Uterus (tissue), 3 donors: ENCODE measurements at regions not wholly inside any gene's neighbourhood (a gene's known extent, or its start where the extent isn't known, plus 50 kb on each side); places are given as distances from the start of the nearest gene placed in this dataset.

ENCODE experiments used
- DNase-seq, 2 donors: peaks; one replicate each; pipeline ENCODE4 v3.0.0-alpha.2; 2019 to 2020
- H3K27ac ChIP-seq, 2 donors: fragments of 200-600 bp; sonication (generic); 1 replicate in 1 of 2; 2 replicates in 1 of 2; pipeline ENCODE4 v1.5.1; 2016 to 2018
- H3K27me3 ChIP-seq, 2 donors: fragments of 200-600 bp; sonication (generic); one replicate each; pipeline ENCODE4 v1.5.1; 2018 to 2019; ENCODE audit warnings: control low read depth in 1 of 2
- H3K36me3 ChIP-seq, 2 donors: fragments of 200-600 bp; sonication (generic); one replicate each; pipeline ENCODE4 v1.5.1; 2019; ENCODE audit warnings: control low read depth in 1 of 2
- H3K4me1 ChIP-seq, 2 donors: fragments of 200-600 bp; sonication (generic); one replicate each; pipeline ENCODE4 v1.5.1; 2018 to 2019; ENCODE audit warnings: control low read depth in 1 of 2
- H3K4me3 ChIP-seq, 2 donors: fragments of 200-600 bp; sonication (generic); 1 replicate in 1 of 2; 2 replicates in 1 of 2; pipeline ENCODE4 v1.5.1; 2018 to 2019; ENCODE audit warnings: mild to moderate bottlenecking in 1 of 2
- H3K9me3 ChIP-seq, 2 donors: fragments of 200-600 bp; sonication (generic); one replicate each; pipeline ENCODE4 v1.5.1; 2019; ENCODE audit warnings: control low read depth in 1 of 2
- POLR2A ChIP-seq, 2 donors: fragments of 450-650 bp; IDR thresholded peaks; one replicate each; pipeline ENCODE4 v1.6.1; 2016; ENCODE audit warnings: antibody characterized with exemption in 2 of 2, mild to moderate bottlenecking in 1 of 2, moderate library complexity in 1 of 2
- intact Hi-C: fragments of 100-400 bp; cut with DNase I; formaldehyde crosslinking; loops from one replicate; pipeline ENCODE4 v1.15.1; 2023; ENCODE audit warnings: low total_unique reads
- TF ChIP-seq, protein P1 (sequence below), 4 experiments: fragments of 200-600 bp in 2 of 4; fragments of 450-650 bp in 2 of 4; sonication (generic) in 2 of 4; IDR thresholded peaks; one replicate each; pipeline ENCODE4 v1.5.1; 2016 to 2019; ENCODE audit warnings: antibody characterized with exemption in 4 of 4, mild to moderate bottlenecking in 2 of 4, moderate library complexity in 1 of 4
- donor health status: DM: yes; HTN: yes; CAD: no.

DNA sequence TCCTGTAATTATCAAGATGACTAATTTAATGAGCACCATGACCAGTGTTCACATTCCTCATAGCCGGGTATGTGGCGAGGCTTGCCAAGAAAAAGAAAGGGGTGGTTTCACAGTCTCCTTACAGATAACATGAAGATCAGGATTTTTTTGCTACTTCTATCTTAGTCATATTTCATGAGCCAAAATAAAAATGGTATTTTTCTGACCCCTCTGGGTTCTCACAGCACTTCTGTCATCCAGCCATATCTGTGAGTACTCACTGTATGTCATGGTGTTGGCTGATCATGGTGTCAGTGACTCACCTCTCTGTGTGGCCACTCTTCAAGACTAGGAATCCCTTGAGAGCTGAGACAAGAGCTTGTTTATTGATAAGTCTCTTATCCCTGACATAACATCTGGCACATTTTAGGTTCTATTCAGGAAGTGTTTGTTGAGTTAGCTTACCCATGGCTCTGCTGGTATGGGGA lies 130.5 kb upstream of the LMCD1 start:
- DNase-seq = no peak
- no peaks in the 10 kb centered on the region for H3K27me3 ChIP-seq
- TF ChIP-seq POLR2A (IDR thresholded peaks at IDR 0.05) = no peak
- TF ChIP-seq, protein P1, sequence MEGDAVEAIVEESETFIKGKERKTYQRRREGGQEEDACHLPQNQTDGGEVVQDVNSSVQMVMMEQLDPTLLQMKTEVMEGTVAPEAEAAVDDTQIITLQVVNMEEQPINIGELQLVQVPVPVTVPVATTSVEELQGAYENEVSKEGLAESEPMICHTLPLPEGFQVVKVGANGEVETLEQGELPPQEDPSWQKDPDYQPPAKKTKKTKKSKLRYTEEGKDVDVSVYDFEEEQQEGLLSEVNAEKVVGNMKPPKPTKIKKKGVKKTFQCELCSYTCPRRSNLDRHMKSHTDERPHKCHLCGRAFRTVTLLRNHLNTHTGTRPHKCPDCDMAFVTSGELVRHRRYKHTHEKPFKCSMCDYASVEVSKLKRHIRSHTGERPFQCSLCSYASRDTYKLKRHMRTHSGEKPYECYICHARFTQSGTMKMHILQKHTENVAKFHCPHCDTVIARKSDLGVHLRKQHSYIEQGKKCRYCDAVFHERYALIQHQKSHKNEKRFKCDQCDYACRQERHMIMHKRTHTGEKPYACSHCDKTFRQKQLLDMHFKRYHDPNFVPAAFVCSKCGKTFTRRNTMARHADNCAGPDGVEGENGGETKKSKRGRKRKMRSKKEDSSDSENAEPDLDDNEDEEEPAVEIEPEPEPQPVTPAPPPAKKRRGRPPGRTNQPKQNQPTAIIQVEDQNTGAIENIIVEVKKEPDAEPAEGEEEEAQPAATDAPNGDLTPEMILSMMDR (IDR thresholded peaks at IDR 0.05) = no peak
- no peaks in the 10 kb centered on the region for H3K4me1 ChIP-seq
- H3K27ac ChIP-seq = no peak overlapping the region
- H3K36me3 ChIP-seq = no peaks in the 10 kb centered on the region
- H3K4me3 ChIP-seq = no peak overlapping the region
- no peaks in the 10 kb centered on the region for H3K9me3 ChIP-seq
- intact Hi-C loops = no loop called here

DNA sequence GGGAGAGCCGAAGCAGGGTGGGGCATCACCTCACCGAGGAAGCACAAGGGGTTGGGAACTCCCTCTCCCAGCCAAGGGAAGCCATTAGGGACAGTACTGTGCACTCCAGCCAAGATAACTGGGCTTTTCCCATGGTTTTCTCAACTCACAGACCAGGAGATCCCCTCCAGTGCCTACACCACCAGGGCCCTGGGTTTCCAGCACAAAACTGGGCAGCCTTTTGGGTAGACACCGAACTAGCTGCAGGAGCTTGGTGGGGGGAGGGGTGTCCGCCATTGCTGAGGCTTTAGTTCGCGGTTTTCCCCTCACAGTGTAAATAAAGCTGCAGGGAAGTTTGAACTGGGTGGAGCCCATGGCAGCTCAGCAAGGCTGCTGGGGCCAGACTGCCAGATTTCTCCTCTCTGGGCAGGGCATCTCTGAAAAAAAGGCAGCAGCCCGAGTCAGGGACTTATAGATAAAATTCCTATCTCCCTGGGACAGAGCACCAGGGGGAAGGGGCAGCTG lies 129.6 kb upstream of the LMCD1 start:
- TF ChIP-seq, protein P1 (IDR thresholded peaks at IDR 0.05) = no peak
- no peak for TF ChIP-seq POLR2A (IDR thresholded peaks at IDR 0.05)
- Histone ChIP-seq H3K9me3 (no peaks in the 10 kb centered on the region), H3K4me1 (no peaks in the 10 kb centered on the region), H3K4me3 (no peak overlapping the region), H3K27ac (no peak overlapping the region), H3K27me3 (no peaks in the 10 kb centered on the region), H3K36me3 (no peaks in the 10 kb centered on the region)
- intact Hi-C loops = no loop called here
- no peak for DNase-seq

DNA sequence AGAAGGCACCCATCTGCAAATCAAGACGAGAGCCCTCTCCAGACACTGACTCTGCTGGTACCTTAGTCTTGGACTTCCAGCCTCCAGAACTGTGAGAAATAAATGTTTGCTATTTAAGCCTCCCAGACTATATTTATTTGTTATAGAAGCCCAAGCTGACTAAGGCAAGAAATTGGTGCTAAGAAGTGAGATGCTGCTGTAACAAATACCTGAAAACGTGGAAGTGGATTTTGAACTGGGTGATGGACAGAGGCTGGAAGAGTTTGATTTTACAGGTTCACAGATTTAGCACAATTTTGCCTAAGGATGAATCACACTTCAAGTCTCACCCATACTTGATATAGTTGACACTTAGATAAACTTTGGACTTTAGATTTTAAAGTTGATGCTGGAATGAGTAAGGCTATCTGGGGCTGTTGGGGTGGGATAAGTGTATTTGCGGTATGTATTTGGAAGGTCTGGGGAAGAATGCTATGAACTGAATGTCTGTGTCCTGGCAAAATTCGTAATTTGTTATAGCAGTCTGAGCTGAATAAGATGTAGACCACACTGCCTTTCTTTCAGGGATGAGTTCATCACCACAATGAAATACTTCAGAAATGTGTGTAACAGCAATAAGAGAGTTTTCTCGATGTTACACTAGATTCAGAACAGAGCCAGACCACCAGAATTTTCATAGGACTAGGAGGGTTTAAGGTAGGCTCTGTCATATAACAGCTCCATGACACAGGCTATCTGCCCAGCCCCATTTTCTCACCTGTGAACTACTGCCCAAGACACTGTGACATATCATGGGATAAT lies 120.5 kb upstream of the LMCD1 start:
- Histone ChIP-seq H3K9me3 (no peaks in the 10 kb centered on the region), H3K4me1 (no peaks in the 10 kb centered on the region), H3K4me3 (no peak overlapping the region), H3K36me3 (no peaks in the 10 kb centered on the region), H3K27me3 (no peaks in the 10 kb centered on the region), H3K27ac (no peak overlapping the region)
- no peak for TF ChIP-seq POLR2A (IDR thresholded peaks at IDR 0.05)
- intact Hi-C loops = no loop called here
- DNase-seq = no peak

DNA sequence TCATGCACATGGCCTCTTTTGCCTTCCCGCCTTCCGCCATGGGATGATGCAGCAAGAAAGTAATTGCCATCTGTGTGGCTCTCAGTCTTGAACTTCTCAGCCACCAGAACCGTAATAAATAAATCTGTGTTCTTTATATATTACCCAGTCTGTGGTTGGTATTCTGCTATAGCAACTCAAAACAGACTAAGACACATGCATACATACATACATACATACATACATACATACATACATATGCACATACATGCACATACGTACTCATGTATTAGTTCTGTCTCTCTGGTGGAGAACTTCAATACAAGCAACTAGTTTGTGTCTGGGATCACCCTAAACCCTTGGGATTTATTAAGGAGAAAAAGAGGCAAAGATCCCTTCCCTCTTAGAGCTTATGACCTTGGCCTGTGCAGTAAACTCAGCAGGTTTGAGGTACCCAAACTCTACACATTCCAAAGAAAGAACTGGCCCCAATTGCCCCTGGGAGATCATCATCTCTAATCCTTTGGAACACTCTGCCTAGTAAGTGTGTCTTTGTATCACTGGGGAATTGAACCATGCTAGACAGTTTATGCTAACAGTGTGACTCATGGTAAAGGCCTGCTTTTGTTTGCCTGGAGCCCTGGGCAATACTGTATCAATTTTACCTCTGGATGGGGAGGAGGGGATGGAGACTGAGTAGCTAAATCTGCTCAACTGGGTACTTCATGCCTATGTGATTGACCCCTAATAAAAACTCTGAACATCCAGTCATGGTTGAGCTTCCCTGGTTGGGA lies 115.6 kb upstream of the LMCD1 start:
- no peaks in the 10 kb centered on the region for H3K36me3 ChIP-seq
- H3K4me3 ChIP-seq = no peak overlapping the region
- no peaks in the 10 kb centered on the region for H3K27me3 ChIP-seq
- no peaks in the 10 kb centered on the region for H3K4me1 ChIP-seq
- H3K27ac ChIP-seq = no peak overlapping the region
- DNase-seq = no peak
- TF ChIP-seq, protein P1 (IDR thresholded peaks at IDR 0.05) = no peak
- TF ChIP-seq POLR2A (IDR thresholded peaks at IDR 0.05) = no peak
- intact Hi-C loops = no loop called here
- no peaks in the 10 kb centered on the region for H3K9me3 ChIP-seq

DNA sequence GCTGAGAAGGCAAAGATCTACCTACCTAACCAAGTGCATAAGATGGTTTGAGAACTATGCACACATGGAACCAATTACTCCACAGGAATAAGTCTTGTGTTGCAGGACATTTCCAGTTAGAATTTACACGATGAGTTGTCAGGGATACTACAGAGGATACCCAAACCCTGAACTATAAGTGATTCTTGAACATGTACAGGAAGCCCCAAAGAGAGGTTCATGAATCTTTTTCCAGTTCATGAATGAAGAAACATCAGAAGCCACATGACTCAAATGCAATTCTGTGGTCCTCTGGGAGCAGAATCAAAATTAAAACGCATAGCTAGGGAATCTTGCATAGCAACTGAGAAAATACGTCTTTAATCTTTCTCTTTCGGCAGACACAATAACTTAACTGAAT lies 114.1 kb upstream of the LMCD1 start:
- intact Hi-C loops = no loop called here
- TF ChIP-seq POLR2A (IDR thresholded peaks at IDR 0.05) = no peak
- TF ChIP-seq, protein P1 (IDR thresholded peaks at IDR 0.05) = no peak
- H3K9me3 ChIP-seq = no peaks in the 10 kb centered on the region
- no peaks in the 10 kb centered on the region for H3K4me1 ChIP-seq
- no peak overlapping the region for H3K4me3 ChIP-seq
- H3K27me3 ChIP-seq = no peaks in the 10 kb centered on the region
- no peak overlapping the region for H3K27ac ChIP-seq
- no peaks in the 10 kb centered on the region for H3K36me3 ChIP-seq
- no peak for DNase-seq
